Colonic mucosa (tissue), 4 donors: ENCODE measurements at regions not wholly inside any gene's neighbourhood (a gene's known extent, or its start where the extent isn't known, plus 50 kb on each side); places are given as distances from the start of the nearest gene placed in this dataset.

ENCODE experiments used
- DNase-seq: peaks from one replicate; pipeline ENCODE4 v3.0.0-alpha.2; 2020
- H3K27ac ChIP-seq: fragments of 200-600 bp; one replicate; pipeline ENCODE4 v1.8.0; 2021
- H3K27me3 ChIP-seq: fragments of 200-600 bp; one replicate; pipeline ENCODE4 v1.8.0; 2021
- H3K36me3 ChIP-seq: fragments of 200-600 bp; one replicate; pipeline ENCODE4 v1.8.0; 2021
- H3K4me1 ChIP-seq: fragments of 200-600 bp; one replicate; pipeline ENCODE4 v1.8.0; 2021; ENCODE audit warnings: mild to moderate bottlenecking
- H3K4me3 ChIP-seq: fragments of 200-600 bp; one replicate; pipeline ENCODE4 v1.8.0; 2021
- H3K9ac ChIP-seq, 2 donors: one replicate each; pipeline ENCODE4 v1.7.0; 2013; ENCODE audit warnings: control low read depth in 2 of 2, low read depth in 2 of 2, low read length in 2 of 2
- H3K9me3 ChIP-seq: fragments of 200-600 bp; one replicate; pipeline ENCODE4 v1.8.0; 2021
- CTCF ChIP-seq: fragments of 200-600 bp; IDR thresholded peaks from one replicate; pipeline ENCODE4 v1.8.0; 2022; ENCODE audit warnings: antibody characterized with exemption, mild to moderate bottlenecking
- intact Hi-C: fragments of 100-400 bp; cut with DNase I; formaldehyde crosslinking; loops from one replicate; pipeline ENCODE4 v1.14.1; 2022
- donor health status: healthy.
- donor health status: DM: no; HTN: no; CAD: no.
- donor health status: DM: no; HTN: no; CAD: no.

- H3K9ac ChIP-seq: no peak overlapping the region
- H3K27ac ChIP-seq: no peak overlapping the region
- intact Hi-C loops: no loop called here
- H3K9me3 ChIP-seq: no peaks in the 10 kb centered on the region
- H3K27me3 ChIP-seq: no peaks in the 10 kb centered on the region
- peak; percentile 66 for DNase-seq
- TF ChIP-seq CTCF: no peak
- no peaks in the 10 kb centered on the region for H3K36me3 ChIP-seq
- H3K4me3 ChIP-seq: no peak overlapping the region
- H3K4me1 ChIP-seq: no peaks in the 10 kb centered on the region
Observed at GRCh38 chr17:33981711-33982601, 273.1 kb upstream of the CCL2 start.

DNA sequence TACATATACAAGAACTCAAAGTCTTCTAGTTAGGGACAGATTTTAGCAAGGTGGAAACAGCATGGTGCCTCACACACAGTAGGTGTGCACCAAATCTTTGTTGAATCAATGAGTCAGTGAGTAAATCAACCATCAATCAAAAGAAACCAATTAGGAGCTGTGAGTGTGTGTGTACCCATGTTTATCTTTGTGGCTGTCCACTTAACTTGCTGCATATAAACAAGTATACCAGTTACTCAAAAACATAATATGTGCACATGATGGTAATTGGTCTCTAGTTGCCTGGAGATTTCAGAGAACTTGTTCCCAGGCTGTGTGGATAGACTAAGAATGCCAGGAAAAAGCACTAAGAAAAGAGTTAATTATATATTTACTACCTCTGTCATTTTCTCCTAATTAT lies 272.2 kb upstream of the CCL2 start:
- H3K9ac ChIP-seq: no peak overlapping the region
- H3K27me3 ChIP-seq: no peaks in the 10 kb centered on the region
- no peak for TF ChIP-seq CTCF
- H3K4me1 ChIP-seq: no peaks in the 10 kb centered on the region
- H3K9me3 ChIP-seq: no peaks in the 10 kb centered on the region
- DNase-seq: no peak
- H3K27ac ChIP-seq: no peak overlapping the region
- H3K4me3 ChIP-seq: no peak overlapping the region
- intact Hi-C loops: no loop called here
- no peaks in the 10 kb centered on the region for H3K36me3 ChIP-seq

GRCh38 chr17:33983824-33984574 lies 271.1 kb upstream of the CCL2 start:
- Histone ChIP-seq H3K9me3 (no peaks in the 10 kb centered on the region), H3K9ac (no peak overlapping the region), H3K27ac (no peak overlapping the region), H3K4me1 (no peaks in the 10 kb centered on the region), H3K27me3 (no peaks in the 10 kb centered on the region), H3K36me3 (no peaks in the 10 kb centered on the region), H3K4me3 (no peak overlapping the region)
- TF ChIP-seq CTCF: no peak
- intact Hi-C loops: no loop called here
- DNase-seq: no peak

- no peaks in the 10 kb centered on the region for H3K4me1 ChIP-seq
- H3K4me3 ChIP-seq: no peak overlapping the region
- H3K36me3 ChIP-seq: no peaks in the 10 kb centered on the region
- no peaks in the 10 kb centered on the region for H3K27me3 ChIP-seq
- H3K27ac ChIP-seq: no peak overlapping the region
- intact Hi-C loops: no loop called here
- H3K9ac ChIP-seq: no peak overlapping the region
- H3K9me3 ChIP-seq: no peaks in the 10 kb centered on the region
- no peak for DNase-seq
- TF ChIP-seq CTCF: no peak
Observed at GRCh38 chr17:33986088-33986487, 269.0 kb upstream of the CCL2 start.

DNA sequence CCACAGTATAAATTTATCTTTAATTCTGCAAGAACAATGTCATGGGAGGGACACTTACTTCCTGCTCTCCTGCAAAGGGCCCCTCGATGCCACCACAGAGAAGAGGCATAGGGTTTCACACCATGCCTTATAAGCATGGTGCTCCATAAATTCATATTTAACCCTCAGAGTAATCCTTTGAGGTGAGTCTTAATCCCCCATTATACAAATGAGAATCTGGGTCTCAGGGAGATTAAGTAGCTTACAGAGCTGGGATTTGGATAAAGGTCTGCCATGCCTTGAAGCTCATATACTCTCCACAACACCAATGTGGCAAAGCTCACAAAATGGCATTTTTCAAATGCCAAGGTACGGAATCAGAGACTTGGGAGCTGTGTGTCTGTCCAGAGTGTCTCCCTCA lies 268.5 kb upstream of the CCL2 start:
- H3K27ac ChIP-seq: no peak overlapping the region
- H3K4me1 ChIP-seq: no peaks in the 10 kb centered on the region
- no peaks in the 10 kb centered on the region for H3K36me3 ChIP-seq
- intact Hi-C loops: no loop called here
- no peak overlapping the region for H3K4me3 ChIP-seq
- H3K9ac ChIP-seq: no peak overlapping the region
- H3K27me3 ChIP-seq: no peaks in the 10 kb centered on the region
- TF ChIP-seq CTCF: no peak
- H3K9me3 ChIP-seq: no peaks in the 10 kb centered on the region
- DNase-seq: no peak
